GM12878 (cell line): ENCODE measurements at regions not wholly inside any gene's neighbourhood (a gene's known extent, or its start where the extent isn't known, plus 50 kb on each side); places are given as distances from the start of the nearest gene placed in this dataset.

Experiments used
- CBFB ChIP-seq: IDR thresholded peaks from 2 replicates; pipeline ENCODE4 v1.6.1; 2016; ENCODE audit warnings: antibody characterized with exemption, low read depth
- CTCF ChIP-seq, 3 experiments: IDR thresholded peaks in 2 of 3; conservative IDR thresholded peaks in 1 of 3; 2 replicates each; pipeline ENCODE4 v1.5.1; 2011; ENCODE audit warnings: low read depth in 3 of 3, low read length in 3 of 3, mild to moderate bottlenecking in 3 of 3, control low read depth in 2 of 3, moderate library complexity in 2 of 3, inconsistent platforms in 1 of 3, mixed read lengths in 1 of 3; ENCODE audit not compliant: control insufficient read depth in 2 of 3, insufficient read depth in 1 of 3; ENCODE audit errors: extremely low read depth in 1 of 3
- CUX1 ChIP-seq: IDR thresholded peaks from 2 replicates; pipeline ENCODE4 v1.6.1; 2012; ENCODE audit warnings: improper control_type of control experiment, low read depth, low read length; ENCODE audit not compliant: insufficient replicate concordance
- TF ChIP-seq, protein P1 (sequence below): IDR thresholded peaks from 2 replicates; pipeline ENCODE4 v1.6.1; 2011; ENCODE audit warnings: low read depth, low read length, improper control_type of control experiment, borderline replicate concordance

- TF ChIP-seq CUX1 (no peak), CTCF (IDR thresholded peaks at IDR 0.05 in 2 of 3, conservative IDR thresholded peaks at IDR 0.05 in 1 of 3; ENCODE audit: control insufficient read depth in 2 of 3, extremely low read depth in 1 of 3, insufficient read depth in 1 of 3, low read depth in 3 of 3, low read length in 3 of 3) (no peak), CBFB (no peak)
- TF ChIP-seq, protein P1, sequence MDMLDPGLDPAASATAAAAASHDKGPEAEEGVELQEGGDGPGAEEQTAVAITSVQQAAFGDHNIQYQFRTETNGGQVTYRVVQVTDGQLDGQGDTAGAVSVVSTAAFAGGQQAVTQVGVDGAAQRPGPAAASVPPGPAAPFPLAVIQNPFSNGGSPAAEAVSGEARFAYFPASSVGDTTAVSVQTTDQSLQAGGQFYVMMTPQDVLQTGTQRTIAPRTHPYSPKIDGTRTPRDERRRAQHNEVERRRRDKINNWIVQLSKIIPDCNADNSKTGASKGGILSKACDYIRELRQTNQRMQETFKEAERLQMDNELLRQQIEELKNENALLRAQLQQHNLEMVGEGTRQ = no peak
Measured at GRCh38 chr17:63277629-63278028, 168.5 kb downstream of the CYB561 start.
